ENCODE measurements at regions not wholly inside any gene's neighbourhood (a gene's known extent, or its start where the extent isn't known, plus 50 kb on each side); places are given as distances from the start of the nearest gene placed in this dataset.

DNA sequence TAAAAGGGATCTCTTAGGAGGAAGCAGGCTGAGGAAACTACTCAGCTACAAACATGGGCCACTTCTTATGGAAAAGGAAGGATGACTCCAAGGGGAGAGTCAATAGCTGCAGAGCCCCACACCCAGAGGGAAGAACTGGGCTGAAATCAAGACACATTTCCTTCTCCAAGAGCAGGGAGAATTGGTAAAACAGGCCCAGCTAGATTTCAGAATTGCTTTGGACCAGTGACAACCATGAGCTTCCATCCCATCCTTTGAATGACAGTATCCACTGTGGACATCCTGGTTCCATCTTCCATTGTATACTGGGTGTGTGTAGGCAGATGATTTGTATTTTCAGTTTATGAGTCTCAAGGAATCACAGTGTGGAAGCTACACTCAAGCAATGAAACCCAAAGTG is 267.5 kb downstream of the IRF8 start (continued):
- no peak for TF ChIP-seq MEF2A (IDR thresholded peaks at IDR 0.05; ENCODE audit: insufficient read depth, low read depth, low read length)
- no peak for TF ChIP-seq TAF1 (IDR thresholded peaks at IDR 0.05; ENCODE audit: borderline replicate concordance, low read depth, low read length)
- TF ChIP-seq SREBF1 (IDR thresholded peaks at IDR 0.05; ENCODE audit: low read length): no peak

DNA sequence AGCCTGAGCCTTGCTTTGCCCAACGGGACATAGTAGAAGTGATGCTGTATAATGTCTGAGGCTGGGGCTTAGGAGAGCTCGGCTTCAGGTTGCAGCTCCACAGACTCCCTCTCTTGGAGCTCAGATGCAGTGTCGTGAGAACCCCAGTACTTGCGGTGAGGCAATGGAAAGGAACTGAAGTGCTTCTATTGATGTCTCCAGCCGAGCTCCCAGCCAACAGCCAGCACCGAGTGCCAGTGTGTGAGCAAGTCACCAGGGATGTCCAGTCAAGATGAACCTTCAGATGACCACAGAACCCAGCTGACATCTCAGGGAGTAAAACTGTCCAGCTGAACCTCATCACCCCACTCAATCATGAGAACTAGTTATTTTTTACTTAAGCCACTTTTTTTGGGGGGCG is 268.1 kb downstream of the IRF8 start:
- BruUV-seq (replicated peaks): no TSS peak
- Histone ChIP-seq H3K4me3 (no peak overlapping the region), H3K79me2 (ENCODE audit: control insufficient read depth, insufficient read depth, low read length) (no peaks in the 10 kb centered on the region), H4K20me1 (ENCODE audit: control insufficient read depth, insufficient read depth) (no peaks in the 10 kb centered on the region), H3K27ac (ENCODE audit: control insufficient read depth, insufficient read depth) (no peak overlapping the region), H2AFZ (ENCODE audit: control insufficient read depth, low read depth, low read length) (no peak overlapping the region), H3K9ac (ENCODE audit: control insufficient read depth, insufficient read depth, low read length) (no peak overlapping the region), H3K36me3 (ENCODE audit: control insufficient read depth in 2 of 2, insufficient read depth in 2 of 2, low read length in 1 of 2) (no peaks in the 10 kb centered on the region), H3K27me3 (replicated peaks in 1 of 2; ENCODE audit: control insufficient read depth in 2 of 2, insufficient read depth in 2 of 2, low read length in 1 of 2) (no peaks in the 10 kb centered on the region; a peak in 2 of 4 replicates), H3K4me1 (ENCODE audit: control insufficient read depth, insufficient read depth, low read length) (no peaks in the 10 kb centered on the region), H3K9me3 (replicated peaks; ENCODE audit: control insufficient read depth, insufficient read depth, low read length) (no peaks in the 10 kb centered on the region; the same call in 2 of the 3 replicates), H3K4me2 (ENCODE audit: control insufficient read depth, insufficient read depth) (no peak overlapping the region)
- ATAC-seq: no peak
- WGBS (ENCODE audit: insufficient coverage, insufficient replicate concordance, low lambda C conversion rate, missing lambda C conversion rate): 29% methylated on average over 7 of the region's 7 CpGs
- intact Hi-C loops (cut with micrococcal nuclease; ENCODE audit: unreplicated experiment) (no loop called here), in situ Hi-C loops (cut with MboI) (no loop called here)
- ChIA-PET POLR2A (no interaction called here), RAD21 (ENCODE audit: unreplicated experiment) (interaction anchor here (0.8 kb wide), 1 partner anchor 28 kb away, joined by 3 read pairs; no protein-coding TSS in a partner anchor), SMC1A (ENCODE audit: uncharacterized antibody, unreplicated experiment) (no interaction called here), CTCF (no interaction called here)
- FAIRE-seq: no peak
- DNase-seq (ENCODE audit: low read depth, low spot score): no peak
- no peak for TF ChIP-seq SMARCA5 (IDR thresholded peaks at IDR 0.05)
- TF ChIP-seq ESRRA (IDR thresholded peaks at IDR 0.05; ENCODE audit: low read length): no peak
- TF ChIP-seq SMAD5 (IDR thresholded peaks at IDR 0.05; ENCODE audit: low read depth): no peak
- TF ChIP-seq, protein P1, sequence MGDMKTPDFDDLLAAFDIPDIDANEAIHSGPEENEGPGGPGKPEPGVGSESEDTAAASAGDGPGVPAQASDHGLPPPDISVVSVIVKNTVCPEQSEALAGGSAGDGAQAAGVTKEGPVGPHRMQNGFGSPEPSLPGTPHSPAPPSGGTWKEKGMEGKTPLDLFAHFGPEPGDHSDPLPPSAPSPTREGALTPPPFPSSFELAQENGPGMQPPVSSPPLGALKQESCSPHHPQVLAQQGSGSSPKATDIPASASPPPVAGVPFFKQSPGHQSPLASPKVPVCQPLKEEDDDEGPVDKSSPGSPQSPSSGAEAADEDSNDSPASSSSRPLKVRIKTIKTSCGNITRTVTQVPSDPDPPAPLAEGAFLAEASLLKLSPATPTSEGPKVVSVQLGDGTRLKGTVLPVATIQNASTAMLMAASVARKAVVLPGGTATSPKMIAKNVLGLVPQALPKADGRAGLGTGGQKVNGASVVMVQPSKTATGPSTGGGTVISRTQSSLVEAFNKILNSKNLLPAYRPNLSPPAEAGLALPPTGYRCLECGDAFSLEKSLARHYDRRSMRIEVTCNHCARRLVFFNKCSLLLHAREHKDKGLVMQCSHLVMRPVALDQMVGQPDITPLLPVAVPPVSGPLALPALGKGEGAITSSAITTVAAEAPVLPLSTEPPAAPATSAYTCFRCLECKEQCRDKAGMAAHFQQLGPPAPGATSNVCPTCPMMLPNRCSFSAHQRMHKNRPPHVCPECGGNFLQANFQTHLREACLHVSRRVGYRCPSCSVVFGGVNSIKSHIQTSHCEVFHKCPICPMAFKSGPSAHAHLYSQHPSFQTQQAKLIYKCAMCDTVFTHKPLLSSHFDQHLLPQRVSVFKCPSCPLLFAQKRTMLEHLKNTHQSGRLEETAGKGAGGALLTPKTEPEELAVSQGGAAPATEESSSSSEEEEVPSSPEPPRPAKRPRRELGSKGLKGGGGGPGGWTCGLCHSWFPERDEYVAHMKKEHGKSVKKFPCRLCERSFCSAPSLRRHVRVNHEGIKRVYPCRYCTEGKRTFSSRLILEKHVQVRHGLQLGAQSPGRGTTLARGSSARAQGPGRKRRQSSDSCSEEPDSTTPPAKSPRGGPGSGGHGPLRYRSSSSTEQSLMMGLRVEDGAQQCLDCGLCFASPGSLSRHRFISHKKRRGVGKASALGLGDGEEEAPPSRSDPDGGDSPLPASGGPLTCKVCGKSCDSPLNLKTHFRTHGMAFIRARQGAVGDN (IDR thresholded peaks at IDR 0.05): no peak
- TF ChIP-seq NFYB (IDR thresholded peaks at IDR 0.05; ENCODE audit: insufficient read depth, low read depth, low read length): no peak
- no peak for TF ChIP-seq SUPT20H (IDR thresholded peaks at IDR 0.05; ENCODE audit: borderline replicate concordance, control insufficient read depth, low read depth, low read length)
- no peak for TF ChIP-seq GABPA (IDR thresholded peaks at IDR 0.05; ENCODE audit: low read depth)
- TF ChIP-seq SIX5 (IDR thresholded peaks at IDR 0.05; ENCODE audit: low read depth, low read length, severe bottlenecking): no peak
- TF ChIP-seq, protein P2, sequence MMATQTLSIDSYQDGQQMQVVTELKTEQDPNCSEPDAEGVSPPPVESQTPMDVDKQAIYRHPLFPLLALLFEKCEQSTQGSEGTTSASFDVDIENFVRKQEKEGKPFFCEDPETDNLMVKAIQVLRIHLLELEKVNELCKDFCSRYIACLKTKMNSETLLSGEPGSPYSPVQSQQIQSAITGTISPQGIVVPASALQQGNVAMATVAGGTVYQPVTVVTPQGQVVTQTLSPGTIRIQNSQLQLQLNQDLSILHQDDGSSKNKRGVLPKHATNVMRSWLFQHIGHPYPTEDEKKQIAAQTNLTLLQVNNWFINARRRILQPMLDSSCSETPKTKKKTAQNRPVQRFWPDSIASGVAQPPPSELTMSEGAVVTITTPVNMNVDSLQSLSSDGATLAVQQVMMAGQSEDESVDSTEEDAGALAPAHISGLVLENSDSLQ (IDR thresholded peaks at IDR 0.05): no peak
- no peak for TF ChIP-seq SMAD1 (IDR thresholded peaks at IDR 0.05; ENCODE audit: low read depth, partially characterized antibody)
- TF ChIP-seq RFX5 (IDR thresholded peaks at IDR 0.05; ENCODE audit: low read depth, low read length): no peak
- TF ChIP-seq NRF1 (conservative IDR thresholded peaks at IDR 0.05; ENCODE audit: low read depth, low read length): no peak
- no peak for TF ChIP-seq MXI1 (IDR thresholded peaks at IDR 0.05; ENCODE audit: low read depth, low read length)
- no peak for TF ChIP-seq YY1 (IDR thresholded peaks at IDR 0.05; ENCODE audit: low read depth, low read length)
- TF ChIP-seq ZNF622 (IDR thresholded peaks at IDR 0.05): no peak
- TF ChIP-seq, protein P3, sequence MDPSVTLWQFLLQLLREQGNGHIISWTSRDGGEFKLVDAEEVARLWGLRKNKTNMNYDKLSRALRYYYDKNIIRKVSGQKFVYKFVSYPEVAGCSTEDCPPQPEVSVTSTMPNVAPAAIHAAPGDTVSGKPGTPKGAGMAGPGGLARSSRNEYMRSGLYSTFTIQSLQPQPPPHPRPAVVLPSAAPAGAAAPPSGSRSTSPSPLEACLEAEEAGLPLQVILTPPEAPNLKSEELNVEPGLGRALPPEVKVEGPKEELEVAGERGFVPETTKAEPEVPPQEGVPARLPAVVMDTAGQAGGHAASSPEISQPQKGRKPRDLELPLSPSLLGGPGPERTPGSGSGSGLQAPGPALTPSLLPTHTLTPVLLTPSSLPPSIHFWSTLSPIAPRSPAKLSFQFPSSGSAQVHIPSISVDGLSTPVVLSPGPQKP (IDR thresholded peaks at IDR 0.05; ENCODE audit: low read depth, low read length): no peak
- no peak for TF ChIP-seq BACH1 (IDR thresholded peaks at IDR 0.05; ENCODE audit: borderline replicate concordance)
- no peak for TF ChIP-seq PML (IDR thresholded peaks at IDR 0.05; ENCODE audit: low read length)

Data from GM12878 (cell line).